ENCODE measurements at regions not wholly inside any gene's neighbourhood (a gene's known extent, or its start where the extent isn't known, plus 50 kb on each side); places are given as distances from the start of the nearest gene placed in this dataset.

GRCh38 chr1:79561521-79561978 is 555.0 kb upstream of the ADGRL4 start:
- H3K4me3 Mint-ChIP-seq (ENCODE audit: unreplicated experiment), result no peak overlapping the region
- H3K27me3 Mint-ChIP-seq (ENCODE audit: insufficient read depth, unreplicated experiment), result no peaks in the 10 kb centered on the region
- CTCF ChIA-PET, result no interaction called here
- no peak overlapping the region for H3K27ac Mint-ChIP-seq (ENCODE audit: unreplicated experiment)
- DNase-seq, result no peak
- no peak for TF ChIP-seq CTCF (IDR thresholded peaks at IDR 0.05; ENCODE audit: insufficient read depth in 1 of 2, low read depth in 1 of 2, low read length in 1 of 2, severe bottlenecking in 1 of 2, unreplicated experiment in 1 of 2)
- Histone ChIP-seq H3K36me3 (ENCODE audit: control insufficient read depth, insufficient read depth, low read length) (no peaks in the 10 kb centered on the region), H3K4me1 (no peaks in the 10 kb centered on the region), H3K9me3 (no peaks in the 10 kb centered on the region), H3K27me3 (replicated peaks; ENCODE audit: control insufficient read depth, insufficient read depth, low read length) (no peaks in the 10 kb centered on the region), H3K4me3 (ENCODE audit: low read depth, low read length) (no peak overlapping the region)
- intact Hi-C loops (cut with micrococcal nuclease; ENCODE audit: unreplicated experiment), result no loop called here
- no TSS peak for BruUV-seq (replicated peaks)
- no peaks in the 10 kb centered on the region for H3K4me1 Mint-ChIP-seq (ENCODE audit: low read depth, unreplicated experiment)
- no peaks in the 10 kb centered on the region for H3K36me3 Mint-ChIP-seq (ENCODE audit: insufficient read depth, unreplicated experiment)
- POLR2A ChIA-PET, result no interaction called here
- no peaks in the 10 kb centered on the region for H3K9me3 Mint-ChIP-seq (ENCODE audit: unreplicated experiment)

GRCh38 chr1:79556189-79556588 is 549.7 kb upstream of the ADGRL4 start:
- DNase-seq, result no peak

GRCh38 chr1:79554688-79555087 is 548.2 kb upstream of the ADGRL4 start:
- Histone ChIP-seq H3K36me3 (ENCODE audit: control insufficient read depth, insufficient read depth, low read length) (no peaks in the 10 kb centered on the region), H3K9me3 (no peaks in the 10 kb centered on the region), H3K27me3 (replicated peaks; ENCODE audit: control insufficient read depth, insufficient read depth, low read length) (no peaks in the 10 kb centered on the region), H3K4me1 (no peaks in the 10 kb centered on the region), H3K4me3 (ENCODE audit: low read depth, low read length) (no peak overlapping the region)
- DNase-seq, result no peak
- H3K4me3 Mint-ChIP-seq (ENCODE audit: unreplicated experiment), result no peak overlapping the region
- H3K27me3 Mint-ChIP-seq (ENCODE audit: insufficient read depth, unreplicated experiment), result no peaks in the 10 kb centered on the region
- intact Hi-C loops (cut with micrococcal nuclease; ENCODE audit: unreplicated experiment), result no loop called here
- no peaks in the 10 kb centered on the region for H3K9me3 Mint-ChIP-seq (ENCODE audit: unreplicated experiment)
- no peaks in the 10 kb centered on the region for H3K36me3 Mint-ChIP-seq (ENCODE audit: insufficient read depth, unreplicated experiment)
- BruUV-seq (replicated peaks), result no TSS peak
- ChIA-PET CTCF (no interaction called here), POLR2A (no interaction called here)
- no peak overlapping the region for H3K27ac Mint-ChIP-seq (ENCODE audit: unreplicated experiment)
- no peaks in the 10 kb centered on the region for H3K4me1 Mint-ChIP-seq (ENCODE audit: low read depth, unreplicated experiment)
- no peak for TF ChIP-seq CTCF (IDR thresholded peaks at IDR 0.05; ENCODE audit: insufficient read depth in 1 of 2, low read depth in 1 of 2, low read length in 1 of 2, severe bottlenecking in 1 of 2, unreplicated experiment in 1 of 2)

More at GRCh38 chr1:79556189-79556588, 549.7 kb upstream of the ADGRL4 start:
- no peaks in the 10 kb centered on the region for H3K27me3 Mint-ChIP-seq (ENCODE audit: insufficient read depth, unreplicated experiment)
- no peaks in the 10 kb centered on the region for H3K9me3 ChIP-seq
- no peak overlapping the region for H3K4me3 Mint-ChIP-seq (ENCODE audit: unreplicated experiment)
- ChIA-PET CTCF (no interaction called here), POLR2A (no interaction called here)
- H3K4me3 ChIP-seq (ENCODE audit: low read depth, low read length), result no peak overlapping the region
- TF ChIP-seq CTCF (IDR thresholded peaks at IDR 0.05; ENCODE audit: insufficient read depth in 1 of 2, low read depth in 1 of 2, low read length in 1 of 2, severe bottlenecking in 1 of 2, unreplicated experiment in 1 of 2), result no peak
- H3K4me1 Mint-ChIP-seq (ENCODE audit: low read depth, unreplicated experiment), result no peaks in the 10 kb centered on the region
- H3K27ac Mint-ChIP-seq (ENCODE audit: unreplicated experiment), result no peak overlapping the region
- BruUV-seq (replicated peaks), result no TSS peak
- no peaks in the 10 kb centered on the region for H3K36me3 Mint-ChIP-seq (ENCODE audit: insufficient read depth, unreplicated experiment)
- no peaks in the 10 kb centered on the region for H3K9me3 Mint-ChIP-seq (ENCODE audit: unreplicated experiment)
- H3K4me1 ChIP-seq, result no peaks in the 10 kb centered on the region
- intact Hi-C loops (cut with micrococcal nuclease; ENCODE audit: unreplicated experiment), result no loop called here
- no peaks in the 10 kb centered on the region for H3K27me3 ChIP-seq (replicated peaks; ENCODE audit: control insufficient read depth, insufficient read depth, low read length)
- H3K36me3 ChIP-seq (ENCODE audit: control insufficient read depth, insufficient read depth, low read length), result no peaks in the 10 kb centered on the region

Measured in Caco-2 (cell line).